Amniotic stem cell (primary cell): ENCODE measurements at regions not wholly inside any gene's neighbourhood (a gene's known extent, or its start where the extent isn't known, plus 50 kb on each side); places are given as distances from the start of the nearest gene placed in this dataset.
A peak's percentile ranks its signal among the peaks of the same experiment; 100 is the strongest.

Experiments used
- DNase-seq: peaks from one replicate; lab custom pipeline; 2025; lab: John Stamatoyannopoulos, UW

DNA sequence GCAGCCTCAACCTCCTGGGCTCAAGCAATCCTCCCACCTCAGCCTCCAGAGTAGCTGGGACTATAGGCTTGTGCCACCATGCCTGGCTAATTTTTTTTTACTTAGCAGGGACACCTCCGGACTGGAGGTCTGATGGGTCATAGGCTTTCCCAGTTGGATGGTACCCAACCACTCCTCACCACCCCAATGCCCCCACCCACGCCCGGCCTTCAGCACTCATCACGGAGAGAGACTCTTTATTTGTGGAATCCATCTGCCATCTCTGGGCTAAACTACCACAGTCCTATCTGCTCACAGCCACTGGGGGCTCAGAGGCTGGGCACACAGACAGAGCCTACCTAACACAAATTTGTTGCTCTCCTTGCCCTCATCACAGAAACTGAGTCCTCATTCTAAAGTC lies 58.3 kb upstream of the STXBP1 start:
- no peak for DNase-seq

GRCh38 chr9:127554966-127555839 lies 56.9 kb upstream of the STXBP1 start:
- DNase-seq: no peak

DNA sequence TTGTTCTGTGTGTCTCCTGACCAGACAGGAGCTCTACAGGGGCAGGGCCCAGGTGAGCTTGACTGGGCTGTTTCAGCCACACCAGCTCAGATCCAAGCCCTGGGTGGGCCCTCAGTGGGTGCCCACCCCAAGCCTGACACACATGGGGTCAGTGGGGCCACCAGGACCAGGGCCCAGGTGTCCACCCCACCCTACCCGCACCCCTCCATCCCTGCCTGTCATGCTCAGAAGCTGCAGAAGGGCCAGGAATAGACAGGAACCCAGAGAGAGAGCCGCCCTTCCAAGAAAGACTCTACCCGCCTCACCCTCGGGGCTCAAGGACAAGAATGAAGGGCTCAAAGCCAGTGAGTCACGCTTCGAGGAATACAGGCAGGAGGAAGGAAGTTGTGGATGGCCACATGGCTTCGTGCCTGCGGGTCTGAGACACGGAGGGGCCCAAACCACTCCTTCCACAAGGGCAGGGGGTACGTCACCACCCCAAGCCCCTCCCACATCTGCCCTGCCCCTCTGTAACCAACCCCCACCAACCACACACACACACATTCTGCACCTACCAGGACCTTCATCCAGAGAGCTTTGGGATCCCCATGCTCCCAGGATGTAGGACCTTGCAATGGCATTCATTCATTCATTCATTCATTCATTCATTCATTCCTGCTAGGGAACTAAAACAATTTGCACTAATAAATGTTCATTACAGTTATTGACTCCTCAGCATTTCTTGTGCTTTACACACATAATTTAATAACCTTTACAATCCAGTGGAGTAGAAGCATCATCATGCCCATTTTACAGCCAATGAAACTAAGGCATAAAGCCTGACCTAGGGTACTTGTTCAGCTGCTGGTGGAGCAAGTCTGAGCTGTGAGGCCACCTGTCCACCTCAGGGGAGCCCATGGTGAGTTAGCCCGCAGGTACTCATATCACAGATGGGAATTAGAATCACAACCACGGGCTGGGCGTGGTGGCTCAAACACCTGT lies 55.9 kb upstream of the STXBP1 start:
- DNase-seq: peak; percentile 94

GRCh38 chr9:127556871-127557270 lies 55.2 kb upstream of the STXBP1 start:
- no peak for DNase-seq

GRCh38 chr9:127557466-127557869 lies 54.6 kb upstream of the STXBP1 start:
- DNase-seq: no peak

DNA sequence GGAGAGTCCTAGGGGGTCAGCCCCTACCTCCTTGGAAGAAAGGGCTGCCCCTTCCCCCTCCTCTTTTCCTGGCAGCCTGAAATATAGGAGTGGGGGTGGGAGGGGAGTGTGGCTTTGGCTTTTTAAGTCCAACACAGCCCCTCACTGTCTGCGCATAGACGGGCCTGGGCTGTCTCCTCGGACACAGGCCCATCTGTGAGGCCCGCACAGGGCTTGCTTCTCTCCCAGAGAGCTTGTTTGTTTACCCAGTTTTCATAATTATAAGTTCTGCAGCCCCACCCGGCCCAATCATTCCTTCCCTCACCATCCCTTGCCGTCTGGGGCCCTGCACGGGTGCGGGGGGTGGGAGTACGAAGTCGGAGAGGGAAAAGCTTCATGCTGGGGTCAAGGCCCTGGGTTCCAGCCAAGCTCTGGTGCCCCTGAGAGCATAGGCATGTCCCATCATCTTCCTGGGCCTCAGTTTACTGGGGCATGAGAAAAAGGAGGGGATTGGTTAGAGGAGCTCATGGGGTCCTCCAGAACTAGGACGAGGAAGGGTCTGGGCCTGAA lies 54.0 kb upstream of the STXBP1 start:
- DNase-seq: no peak

DNA sequence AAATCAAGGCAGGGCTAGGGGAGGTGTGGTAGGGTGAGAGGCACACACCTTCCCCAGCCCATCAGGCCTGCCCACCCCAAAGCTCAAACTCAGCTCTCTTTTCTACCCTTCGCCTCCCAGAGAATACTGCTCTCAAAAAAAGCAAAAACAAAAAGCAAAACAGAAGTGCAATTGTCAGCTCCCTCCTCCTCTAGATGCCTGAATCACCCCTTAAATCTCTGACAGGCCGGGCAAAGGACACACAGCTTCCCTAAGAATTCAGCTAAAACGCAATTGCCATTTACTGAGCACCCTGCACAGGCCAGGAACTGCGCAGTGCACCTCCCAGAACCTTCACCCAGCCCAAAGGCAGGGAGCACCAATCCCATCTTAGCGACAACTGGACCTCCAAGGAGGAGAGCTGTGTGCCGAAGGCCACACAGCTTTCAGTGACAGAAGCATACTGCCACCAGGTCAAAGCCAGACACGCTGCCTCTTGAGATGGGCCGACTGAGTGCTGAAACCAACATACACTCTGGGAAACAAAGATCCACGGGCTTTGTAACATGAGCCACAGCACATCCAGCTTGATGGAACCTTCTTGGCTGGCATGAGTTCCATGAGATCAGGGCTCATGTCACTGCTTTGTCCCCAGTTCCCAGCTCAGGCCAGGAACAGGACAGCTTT lies 53.4 kb upstream of the STXBP1 start:
- DNase-seq: no peak

DNA sequence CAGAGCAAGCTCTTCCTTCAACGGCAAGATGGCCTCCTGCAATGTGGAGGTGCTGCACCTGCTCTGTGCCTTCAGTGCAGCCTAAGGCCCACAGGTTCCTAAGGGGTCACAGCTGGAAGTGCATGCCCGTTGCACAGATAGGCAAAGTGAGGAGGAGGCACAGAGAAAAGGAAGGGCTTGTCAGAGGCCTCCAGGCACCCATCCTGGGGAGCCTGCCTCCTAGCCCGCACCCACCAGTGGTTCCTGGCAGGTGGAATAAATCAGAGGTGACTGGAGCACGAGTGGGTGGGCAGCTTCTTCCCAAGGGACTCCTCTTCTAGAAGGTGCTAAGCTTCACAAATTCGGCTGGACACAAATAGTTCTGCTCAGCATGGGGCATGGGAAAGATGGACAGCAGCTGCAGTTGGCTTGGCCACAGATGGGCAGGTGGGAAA lies 52.8 kb upstream of the STXBP1 start:
- no peak for DNase-seq

- DNase-seq: peak; percentile 98
These were observed 50.4 kb upstream of the STXBP1 start for GRCh38 chr9:127561491-127562278.
